Transverse colon (tissue), 4 donors: ENCODE measurements at regions not wholly inside any gene's neighbourhood (a gene's known extent, or its start where the extent isn't known, plus 50 kb on each side); places are given as distances from the start of the nearest gene placed in this dataset.
"Not testable (repeated sequence)": the region's sequence is repeated elsewhere in the genome, so short reads cannot be mapped to it uniquely, and the experiment has no call there.

Experiments used
- POLR2AphosphoS5 ChIP-seq, 3 donors: sonication (generic); formaldehyde crosslinking; IDR thresholded peaks; one replicate each; pipeline ENCODE4 v1.6.1; 2016; ENCODE audit warnings: antibody characterized with exemption in 3 of 3
- TF ChIP-seq, protein P1 (sequence below), 5 experiments: fragments of 200-600 bp in 3 of 5; fragments of 450-650 bp in 2 of 5; sonication (generic) in 3 of 5; IDR thresholded peaks; 1 replicate in 2 of 5; 2 replicates in 3 of 5; pipeline ENCODE4 v1.5.1; 2016 to 2017; ENCODE audit warnings: antibody characterized with exemption in 5 of 5, inconsistent platforms in 3 of 5, mild to moderate bottlenecking in 2 of 5, moderate library complexity in 1 of 5

- not testable (repeated sequence) for TF ChIP-seq POLR2AphosphoS5 (IDR thresholded peaks at IDR 0.05)
- TF ChIP-seq, protein P1, sequence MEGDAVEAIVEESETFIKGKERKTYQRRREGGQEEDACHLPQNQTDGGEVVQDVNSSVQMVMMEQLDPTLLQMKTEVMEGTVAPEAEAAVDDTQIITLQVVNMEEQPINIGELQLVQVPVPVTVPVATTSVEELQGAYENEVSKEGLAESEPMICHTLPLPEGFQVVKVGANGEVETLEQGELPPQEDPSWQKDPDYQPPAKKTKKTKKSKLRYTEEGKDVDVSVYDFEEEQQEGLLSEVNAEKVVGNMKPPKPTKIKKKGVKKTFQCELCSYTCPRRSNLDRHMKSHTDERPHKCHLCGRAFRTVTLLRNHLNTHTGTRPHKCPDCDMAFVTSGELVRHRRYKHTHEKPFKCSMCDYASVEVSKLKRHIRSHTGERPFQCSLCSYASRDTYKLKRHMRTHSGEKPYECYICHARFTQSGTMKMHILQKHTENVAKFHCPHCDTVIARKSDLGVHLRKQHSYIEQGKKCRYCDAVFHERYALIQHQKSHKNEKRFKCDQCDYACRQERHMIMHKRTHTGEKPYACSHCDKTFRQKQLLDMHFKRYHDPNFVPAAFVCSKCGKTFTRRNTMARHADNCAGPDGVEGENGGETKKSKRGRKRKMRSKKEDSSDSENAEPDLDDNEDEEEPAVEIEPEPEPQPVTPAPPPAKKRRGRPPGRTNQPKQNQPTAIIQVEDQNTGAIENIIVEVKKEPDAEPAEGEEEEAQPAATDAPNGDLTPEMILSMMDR (IDR thresholded peaks at IDR 0.05): not testable (repeated sequence)
Measured at GRCh38 chrX:119331873-119332272, 67.3 kb upstream of the SLC25A43 start.
